WTC11 (cell line): ENCODE measurements at regions not wholly inside any gene's neighbourhood (a gene's known extent, or its start where the extent isn't known, plus 50 kb on each side); places are given as distances from the start of the nearest gene placed in this dataset.

Source experiments
- ATAC-seq: fragments of 200-7000 bp; cut with Tn5 transposase; 2 replicates; pipeline ENCODE4 v1.10.0; 2021; ENCODE audit warnings: mild to moderate bottlenecking, moderate library complexity
- CTCF ChIA-PET: fragments of 300-600 bp; sonication (Branson Sonifier 250); formaldehyde crosslinking; loops from one replicate; lab custom pipeline; 2021; ENCODE audit warnings: antibody characterized with exemption; lab: Charles Lee
- POLR2A ChIA-PET: fragments of 350-600 bp; sonication (Branson Sonifier 250); formaldehyde crosslinking; loops from one replicate; lab custom pipeline; 2021; ENCODE audit warnings: antibody characterized with exemption; lab: Charles Lee
- DNase-seq: peaks from one replicate; pipeline ENCODE4 v3.0.0; 2021; ENCODE audit warnings: low spot score
- H3K27ac Mint-ChIP-seq: 2 replicates; pipeline ENCODE4 v1.8.0; 2021; ENCODE audit warnings: mixed read lengths
- H3K27me3 Mint-ChIP-seq: 2 replicates; pipeline ENCODE4 v1.8.0; 2021; ENCODE audit warnings: low read depth, mild to moderate bottlenecking, moderate library complexity, mixed read lengths
- H3K36me3 Mint-ChIP-seq: 2 replicates; pipeline ENCODE4 v1.8.0; 2021; ENCODE audit warnings: mixed read lengths
- H3K4me1 Mint-ChIP-seq: 2 replicates; pipeline ENCODE4 v1.8.0; 2022; ENCODE audit warnings: mixed read lengths
- H3K4me3 Mint-ChIP-seq: 2 replicates; pipeline ENCODE4 v1.8.0; 2021; ENCODE audit warnings: mild to moderate bottlenecking, moderate library complexity, mixed read lengths
- H3K9me3 Mint-ChIP-seq: 2 replicates; pipeline ENCODE4 v1.8.0; 2021; ENCODE audit warnings: mixed read lengths
- ATF6 ChIP-seq: sonication (generic); formaldehyde crosslinking; IDR thresholded peaks from 2 replicates; pipeline ENCODE4 v1.8.1; 2023; ENCODE audit warnings: mild to moderate bottlenecking, missing genetic modification reagents
- CBFB ChIP-seq: sonication (generic); formaldehyde crosslinking; IDR thresholded peaks from 2 replicates; pipeline ENCODE4 v1.8.1; 2022; ENCODE audit warnings: mild to moderate bottlenecking, low read depth, missing genetic modification reagents
- CREB1 ChIP-seq: sonication (generic); formaldehyde crosslinking; IDR thresholded peaks from 2 replicates; pipeline ENCODE4 v1.8.0; 2023; ENCODE audit warnings: mild to moderate bottlenecking, missing genetic modification reagents
- FOXP4 ChIP-seq: sonication (generic); formaldehyde crosslinking; IDR thresholded peaks from 2 replicates; pipeline ENCODE4 v1.8.0; 2022; ENCODE audit warnings: mild to moderate bottlenecking, missing genetic modification reagents
- HMGA2 ChIP-seq: fragments of 250-450 bp; sonication (Bioruptor Pico); IDR thresholded peaks from 2 replicates; pipeline ENCODE4 v1.4.0; 2021; ENCODE audit warnings: mild to moderate bottlenecking, moderate library complexity
- JAZF1 ChIP-seq: fragments of 250-450 bp; sonication (Bioruptor Pico); IDR thresholded peaks from 2 replicates; pipeline ENCODE4 v1.9.0; 2021; ENCODE audit warnings: moderate library complexity, mild to moderate bottlenecking, inconsistent platforms
- JUN ChIP-seq: sonication (generic); formaldehyde crosslinking; IDR thresholded peaks from 2 replicates; pipeline ENCODE4 v1.8.0; 2023; ENCODE audit warnings: mild to moderate bottlenecking, missing genetic modification reagents
- MYBL2 ChIP-seq: sonication (generic); formaldehyde crosslinking; IDR thresholded peaks from 2 replicates; pipeline ENCODE4 v1.8.1; 2023; ENCODE audit warnings: mild to moderate bottlenecking, moderate library complexity, missing genetic modification reagents
- PRDM15 ChIP-seq: sonication (generic); formaldehyde crosslinking; IDR thresholded peaks from 2 replicates; pipeline ENCODE4 v1.8.0; 2022; ENCODE audit warnings: missing genetic modification reagents
- SMAD4 ChIP-seq: sonication (generic); formaldehyde crosslinking; IDR thresholded peaks from 2 replicates; pipeline ENCODE4 v1.8.0; 2022; ENCODE audit warnings: mild to moderate bottlenecking, missing genetic modification reagents
- SP1 ChIP-seq: sonication (generic); formaldehyde crosslinking; conservative IDR thresholded peaks from 2 replicates; pipeline ENCODE4 v1.8.1; 2022; ENCODE audit warnings: missing genetic modification reagents
- TCF7 ChIP-seq: sonication (generic); formaldehyde crosslinking; IDR thresholded peaks from 2 replicates; pipeline ENCODE4 v1.8.0; 2022; ENCODE audit warnings: mild to moderate bottlenecking, low read depth, missing genetic modification reagents, moderate library complexity
- ZMAT4 ChIP-seq: fragments of 250-450 bp; sonication (Bioruptor Pico); IDR thresholded peaks from 2 replicates; pipeline ENCODE4 v1.9.0; 2021; ENCODE audit warnings: mild to moderate bottlenecking
- ZNF512 ChIP-seq: sonication (generic); formaldehyde crosslinking; IDR thresholded peaks from 2 replicates; pipeline ENCODE4 v1.8.1; 2022; ENCODE audit warnings: missing genetic modification reagents, borderline replicate concordance
- TF ChIP-seq, protein P1 (sequence below): sonication (generic); formaldehyde crosslinking; IDR thresholded peaks from 2 replicates; pipeline ENCODE4 v1.8.1; 2022; ENCODE audit warnings: mild to moderate bottlenecking, moderate library complexity, missing genetic modification reagents
- TF ChIP-seq, protein P2 (sequence below): sonication (generic); formaldehyde crosslinking; conservative IDR thresholded peaks from 2 replicates; pipeline ENCODE4 v1.8.1; 2023; ENCODE audit warnings: mild to moderate bottlenecking, low read depth, missing genetic modification reagents, moderate library complexity
- TF ChIP-seq, protein P3 (sequence below): sonication (generic); formaldehyde crosslinking; IDR thresholded peaks from 2 replicates; pipeline ENCODE4 v1.8.1; 2023; ENCODE audit warnings: mild to moderate bottlenecking, missing genetic modification reagents, borderline replicate concordance

DNA sequence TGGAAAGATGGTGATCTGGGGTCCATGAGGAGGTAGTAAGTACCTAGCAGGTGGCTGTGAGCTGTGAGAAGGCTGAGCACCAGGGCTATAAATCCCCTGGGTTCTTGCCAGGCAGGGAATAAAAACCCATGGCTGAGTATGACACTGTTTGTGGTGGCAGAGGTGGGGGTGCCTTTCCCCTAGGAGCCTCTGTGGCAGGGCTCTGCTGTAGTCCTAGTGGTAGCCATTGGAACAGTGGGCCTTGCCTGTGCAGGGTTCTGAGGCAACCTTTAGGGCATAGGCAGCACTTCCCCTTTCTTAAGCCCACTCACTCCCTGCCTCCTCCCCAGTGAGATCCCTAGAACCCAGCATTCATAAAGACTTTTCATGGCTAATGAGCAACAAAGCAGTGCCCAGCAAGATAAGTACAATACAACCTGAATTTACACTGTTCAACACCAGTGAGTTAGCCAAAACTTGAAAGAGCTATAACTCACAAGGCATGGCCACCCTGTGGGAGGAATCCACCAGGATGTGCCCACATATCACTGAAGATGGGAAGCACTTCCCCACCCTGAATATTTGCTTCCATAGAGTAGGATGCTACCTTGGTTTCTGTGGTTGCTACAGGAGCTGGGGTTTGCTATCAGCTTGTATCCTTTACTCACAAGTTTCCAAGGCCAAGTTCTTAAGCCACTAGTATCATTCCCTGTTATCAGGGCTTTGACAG lies 100.9 kb upstream of the NEUROD1 start:
- H3K4me1 Mint-ChIP-seq: peaks cover 18% of the 10 kb centered on the region
- no peaks in the 10 kb centered on the region; the same call in 1 of the 2 replicates for H3K27me3 Mint-ChIP-seq
- DNase-seq (peak; percentile 9), ATAC-seq (peak; percentile 86)
- no peaks in the 10 kb centered on the region for H3K9me3 Mint-ChIP-seq
- CTCF ChIA-PET: no interaction called here
- no peaks in the 10 kb centered on the region for H3K36me3 Mint-ChIP-seq
- TF ChIP-seq ZNF512 (CRISPR knock-in tag) (no peak), CBFB (CRISPR knock-in tag) (no peak), CREB1 (CRISPR knock-in tag) (no peak), MYBL2 (no peak), SMAD4 (CRISPR knock-in tag) (no peak), ATF6 (CRISPR knock-in tag) (no peak), HMGA2 (CRISPR knock-in tag) (no peak), JAZF1 (CRISPR knock-in tag) (no peak), ZMAT4 (CRISPR knock-in tag) (no peak), TCF7 (CRISPR knock-in tag) (no peak), SP1 (no peak), FOXP4 (CRISPR knock-in tag) (no peak)
- TF ChIP-seq, protein P1, sequence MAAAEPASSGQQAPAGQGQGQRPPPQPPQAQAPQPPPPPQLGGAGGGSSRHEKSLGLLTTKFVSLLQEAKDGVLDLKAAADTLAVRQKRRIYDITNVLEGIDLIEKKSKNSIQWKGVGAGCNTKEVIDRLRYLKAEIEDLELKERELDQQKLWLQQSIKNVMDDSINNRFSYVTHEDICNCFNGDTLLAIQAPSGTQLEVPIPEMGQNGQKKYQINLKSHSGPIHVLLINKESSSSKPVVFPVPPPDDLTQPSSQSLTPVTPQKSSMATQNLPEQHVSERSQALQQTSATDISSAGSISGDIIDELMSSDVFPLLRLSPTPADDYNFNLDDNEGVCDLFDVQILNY (CRISPR knock-in tag): no peak
- TF ChIP-seq, protein P2, sequence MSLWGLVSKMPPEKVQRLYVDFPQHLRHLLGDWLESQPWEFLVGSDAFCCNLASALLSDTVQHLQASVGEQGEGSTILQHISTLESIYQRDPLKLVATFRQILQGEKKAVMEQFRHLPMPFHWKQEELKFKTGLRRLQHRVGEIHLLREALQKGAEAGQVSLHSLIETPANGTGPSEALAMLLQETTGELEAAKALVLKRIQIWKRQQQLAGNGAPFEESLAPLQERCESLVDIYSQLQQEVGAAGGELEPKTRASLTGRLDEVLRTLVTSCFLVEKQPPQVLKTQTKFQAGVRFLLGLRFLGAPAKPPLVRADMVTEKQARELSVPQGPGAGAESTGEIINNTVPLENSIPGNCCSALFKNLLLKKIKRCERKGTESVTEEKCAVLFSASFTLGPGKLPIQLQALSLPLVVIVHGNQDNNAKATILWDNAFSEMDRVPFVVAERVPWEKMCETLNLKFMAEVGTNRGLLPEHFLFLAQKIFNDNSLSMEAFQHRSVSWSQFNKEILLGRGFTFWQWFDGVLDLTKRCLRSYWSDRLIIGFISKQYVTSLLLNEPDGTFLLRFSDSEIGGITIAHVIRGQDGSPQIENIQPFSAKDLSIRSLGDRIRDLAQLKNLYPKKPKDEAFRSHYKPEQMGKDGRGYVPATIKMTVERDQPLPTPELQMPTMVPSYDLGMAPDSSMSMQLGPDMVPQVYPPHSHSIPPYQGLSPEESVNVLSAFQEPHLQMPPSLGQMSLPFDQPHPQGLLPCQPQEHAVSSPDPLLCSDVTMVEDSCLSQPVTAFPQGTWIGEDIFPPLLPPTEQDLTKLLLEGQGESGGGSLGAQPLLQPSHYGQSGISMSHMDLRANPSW: no peak
- TF ChIP-seq, all 79 proteins: peak for 0
- no peak overlapping the region for H3K27ac Mint-ChIP-seq
- no peak overlapping the region for H3K4me3 Mint-ChIP-seq
- POLR2A ChIA-PET: no interaction called here

DNA sequence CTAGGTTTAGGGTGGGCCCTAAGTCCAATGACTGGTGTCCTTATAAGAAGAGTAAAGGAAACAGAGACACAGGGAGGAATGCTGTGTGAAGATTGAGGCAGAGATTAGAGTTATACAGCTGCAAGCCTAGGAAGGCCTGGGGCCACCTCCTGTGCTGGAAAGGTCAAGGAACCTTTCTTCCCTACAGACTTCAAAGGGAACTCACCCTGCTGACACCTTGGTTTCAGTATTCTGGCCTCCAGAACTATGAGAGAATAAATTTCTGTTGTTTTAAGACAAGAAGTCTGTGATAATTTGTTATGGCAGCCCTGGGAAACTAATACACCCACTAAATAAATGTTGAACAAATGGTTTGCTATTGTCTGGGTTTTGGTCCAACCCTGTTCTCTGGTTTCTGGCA lies 102.3 kb upstream of the NEUROD1 start:
- H3K9me3 Mint-ChIP-seq: no peaks in the 10 kb centered on the region
- peaks cover 18% of the 10 kb centered on the region for H3K4me1 Mint-ChIP-seq
- H3K4me3 Mint-ChIP-seq: no peak overlapping the region
- ChIA-PET CTCF (no interaction called here), POLR2A (no interaction called here)
- H3K27ac Mint-ChIP-seq: no peak overlapping the region
- no peaks in the 10 kb centered on the region for H3K36me3 Mint-ChIP-seq
- DNase-seq (no peak), ATAC-seq (no peak)
- H3K27me3 Mint-ChIP-seq: no peaks in the 10 kb centered on the region; the same call in 1 of the 2 replicates
- TF ChIP-seq, protein P3, sequence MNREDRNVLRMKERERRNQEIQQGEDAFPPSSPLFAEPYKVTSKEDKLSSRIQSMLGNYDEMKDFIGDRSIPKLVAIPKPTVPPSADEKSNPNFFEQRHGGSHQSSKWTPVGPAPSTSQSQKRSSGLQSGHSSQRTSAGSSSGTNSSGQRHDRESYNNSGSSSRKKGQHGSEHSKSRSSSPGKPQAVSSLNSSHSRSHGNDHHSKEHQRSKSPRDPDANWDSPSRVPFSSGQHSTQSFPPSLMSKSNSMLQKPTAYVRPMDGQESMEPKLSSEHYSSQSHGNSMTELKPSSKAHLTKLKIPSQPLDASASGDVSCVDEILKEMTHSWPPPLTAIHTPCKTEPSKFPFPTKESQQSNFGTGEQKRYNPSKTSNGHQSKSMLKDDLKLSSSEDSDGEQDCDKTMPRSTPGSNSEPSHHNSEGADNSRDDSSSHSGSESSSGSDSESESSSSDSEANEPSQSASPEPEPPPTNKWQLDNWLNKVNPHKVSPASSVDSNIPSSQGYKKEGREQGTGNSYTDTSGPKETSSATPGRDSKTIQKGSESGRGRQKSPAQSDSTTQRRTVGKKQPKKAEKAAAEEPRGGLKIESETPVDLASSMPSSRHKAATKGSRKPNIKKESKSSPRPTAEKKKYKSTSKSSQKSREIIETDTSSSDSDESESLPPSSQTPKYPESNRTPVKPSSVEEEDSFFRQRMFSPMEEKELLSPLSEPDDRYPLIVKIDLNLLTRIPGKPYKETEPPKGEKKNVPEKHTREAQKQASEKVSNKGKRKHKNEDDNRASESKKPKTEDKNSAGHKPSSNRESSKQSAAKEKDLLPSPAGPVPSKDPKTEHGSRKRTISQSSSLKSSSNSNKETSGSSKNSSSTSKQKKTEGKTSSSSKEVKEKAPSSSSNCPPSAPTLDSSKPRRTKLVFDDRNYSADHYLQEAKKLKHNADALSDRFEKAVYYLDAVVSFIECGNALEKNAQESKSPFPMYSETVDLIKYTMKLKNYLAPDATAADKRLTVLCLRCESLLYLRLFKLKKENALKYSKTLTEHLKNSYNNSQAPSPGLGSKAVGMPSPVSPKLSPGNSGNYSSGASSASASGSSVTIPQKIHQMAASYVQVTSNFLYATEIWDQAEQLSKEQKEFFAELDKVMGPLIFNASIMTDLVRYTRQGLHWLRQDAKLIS: no peak
- TF ChIP-seq PRDM15 (no peak), JUN (CRISPR knock-in tag) (no peak), SMAD4 (CRISPR knock-in tag) (no peak)
